Activated T-cell treated with anti-CD3 and anti-CD28 coated beads, Interleukin-2, amount 50 U/mL, for 48 hours (primary cell): ENCODE measurements at regions not wholly inside any gene's neighbourhood (a gene's known extent, or its start where the extent isn't known, plus 50 kb on each side); places are given as distances from the start of the nearest gene placed in this dataset.

Experiments used
- DNase-seq, 2 experiments: peaks; one replicate each; pipeline ENCODE4 v3.0.0-alpha.2; 2020

- no peak for DNase-seq
These were observed 111.6 kb downstream of the WT1 start for GRCh38 chr11:32323814-32324130.

- DNase-seq = no peak
These were observed 110.2 kb downstream of the WT1 start for GRCh38 chr11:32325187-32325586.

GRCh38 chr11:32325725-32326124 lies 109.6 kb downstream of the WT1 start:
- DNase-seq = no peak

GRCh38 chr11:32326522-32326921 lies 108.8 kb downstream of the WT1 start:
- no peak for DNase-seq

- no peak for DNase-seq
These were observed 106.9 kb downstream of the WT1 start for GRCh38 chr11:32328392-32328791.

- no peak for DNase-seq
These were observed 104.2 kb downstream of the WT1 start for GRCh38 chr11:32331098-32331497.

GRCh38 chr11:32331792-32332191 lies 103.5 kb downstream of the WT1 start:
- DNase-seq = no peak

GRCh38 chr11:32332990-32333319 lies 102.4 kb downstream of the WT1 start:
- no peak for DNase-seq

- peak; percentile 49 to 51 for DNase-seq
These were observed 101.9 kb downstream of the WT1 start for GRCh38 chr11:32333320-32333991.

- peak; percentile 48 to 57 for DNase-seq
These were observed 100.5 kb downstream of the WT1 start for GRCh38 chr11:32334822-32335221.
